ENCODE measurements at regions not wholly inside any gene's neighbourhood (a gene's known extent, or its start where the extent isn't known, plus 50 kb on each side); places are given as distances from the start of the nearest gene placed in this dataset.

DNA sequence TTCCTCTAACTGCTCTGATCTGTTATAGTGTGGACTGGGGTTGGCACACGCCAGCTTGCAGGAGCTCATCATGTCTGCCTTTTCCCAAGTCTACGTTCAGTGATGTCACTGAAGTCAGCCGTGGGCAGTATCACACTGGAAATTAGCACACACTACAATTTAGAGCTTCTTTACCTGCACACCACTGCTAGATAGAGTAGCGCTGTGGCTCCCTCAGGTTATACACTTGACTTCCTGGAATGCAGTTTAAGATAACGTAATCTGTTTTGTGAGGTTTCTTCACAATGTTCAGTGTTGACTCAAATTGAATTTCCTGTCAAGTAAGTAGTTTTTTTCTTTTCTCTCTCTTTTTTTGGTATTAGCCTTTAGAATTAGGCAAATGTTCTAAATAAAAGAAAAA, 487.2 kb downstream of the DCDC2C start:
- no peak for TF ChIP-seq ZFX (IDR thresholded peaks at IDR 0.05; ENCODE audit: borderline replicate concordance)
- TF ChIP-seq CTCF (IDR thresholded peaks at IDR 0.05): no peak
- no peak overlapping the region for H3K27ac ChIP-seq

DNA sequence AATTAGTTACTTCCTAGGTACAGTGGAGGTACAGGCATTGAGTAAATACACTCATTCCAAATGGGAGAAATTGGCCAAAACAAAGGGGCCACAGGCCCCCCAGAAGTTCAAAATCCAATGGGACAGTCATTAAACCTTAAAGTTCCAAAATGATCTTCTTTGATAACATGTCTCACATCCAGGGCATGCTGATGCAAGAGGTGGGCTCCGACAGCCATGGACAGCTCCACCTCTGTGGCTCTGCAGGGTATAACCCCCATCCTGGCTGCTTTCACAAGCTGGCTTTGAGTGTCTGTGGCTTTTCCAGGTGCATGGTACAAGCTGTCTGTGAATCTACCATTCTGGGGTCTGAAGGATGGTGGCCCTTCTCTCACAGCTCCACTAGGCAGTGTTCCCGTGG, 488.7 kb downstream of the DCDC2C start:
- no peak for TF ChIP-seq ZFX (IDR thresholded peaks at IDR 0.05; ENCODE audit: borderline replicate concordance)
- no peak for TF ChIP-seq CTCF (IDR thresholded peaks at IDR 0.05)
- H3K27ac ChIP-seq: no peak overlapping the region

GRCh38 chr2:4214444-4215205, 511.2 kb downstream of the DCDC2C start:
- no peak overlapping the region for H3K27ac ChIP-seq
- no peak for TF ChIP-seq ZFX (IDR thresholded peaks at IDR 0.05; ENCODE audit: borderline replicate concordance)
- TF ChIP-seq CTCF (IDR thresholded peaks at IDR 0.05): no peak

GRCh38 chr2:4217737-4218136, 514.4 kb downstream of the DCDC2C start:
- no peak overlapping the region for H3K27ac ChIP-seq
- TF ChIP-seq CTCF (IDR thresholded peaks at IDR 0.05) (no peak), ZFX (IDR thresholded peaks at IDR 0.05; ENCODE audit: borderline replicate concordance) (no peak)

GRCh38 chr2:4219101-4219500, 515.7 kb downstream of the DCDC2C start:
- no peak for TF ChIP-seq ZFX (IDR thresholded peaks at IDR 0.05; ENCODE audit: borderline replicate concordance)
- TF ChIP-seq CTCF (IDR thresholded peaks at IDR 0.05): no peak
- no peak overlapping the region for H3K27ac ChIP-seq

DNA sequence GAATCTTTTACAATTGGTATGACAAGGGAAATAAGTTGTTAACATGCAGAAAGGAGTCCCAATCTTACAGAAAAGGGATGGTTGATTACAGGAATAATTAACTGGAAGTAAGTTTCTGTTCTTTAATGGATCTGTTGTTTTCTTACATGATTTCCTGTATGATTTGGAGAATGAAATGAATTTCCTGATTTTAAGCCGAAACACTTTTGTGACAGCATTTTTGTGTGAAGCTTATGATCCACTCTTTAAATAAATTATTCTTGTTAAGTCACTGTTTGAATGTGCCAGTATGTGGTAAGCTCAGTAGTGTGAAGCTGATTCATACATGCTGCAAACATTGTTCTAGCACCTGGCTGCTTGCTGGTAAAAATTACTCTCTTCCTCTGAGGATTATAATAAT, 516.2 kb downstream of the DCDC2C start:
- no peak overlapping the region for H3K27ac ChIP-seq

More for the DNA sequence above, 516.2 kb downstream of the DCDC2C start:
- TF ChIP-seq CTCF (IDR thresholded peaks at IDR 0.05) (no peak), ZFX (IDR thresholded peaks at IDR 0.05; ENCODE audit: borderline replicate concordance) (no peak)
